ENCODE measurements at regions not wholly inside any gene's neighbourhood (a gene's known extent, or its start where the extent isn't known, plus 50 kb on each side); places are given as distances from the start of the nearest gene placed in this dataset.

GRCh38 chr3:181613813-181614212 is 97.9 kb upstream of the SOX2 start:
- TF ChIP-seq REST (IDR thresholded peaks at IDR 0.05; ENCODE audit: insufficient read depth in 1 of 2, low read depth in 2 of 2, low read length in 2 of 2) (no peak), POLR2AphosphoS5 (IDR thresholded peaks at IDR 0.05; ENCODE audit: low read depth, low read length) (no peak), SIN3A (IDR thresholded peaks at IDR 0.05; ENCODE audit: borderline replicate concordance, insufficient read depth, low read length) (no peak), TAF1 (IDR thresholded peaks at IDR 0.05; ENCODE audit: borderline replicate concordance, insufficient read depth, low read length) (no peak)

Data from PFSK-1 (cell line).